HepG2 (cell line): ENCODE measurements at regions not wholly inside any gene's neighbourhood (a gene's known extent, or its start where the extent isn't known, plus 50 kb on each side); places are given as distances from the start of the nearest gene placed in this dataset.

Experiments
- ATAC-seq: fragments of 200-7000 bp; cut with Tn5 transposase; 3 replicates; pipeline ENCODE4 v1.9.1; 2020; ENCODE audit warnings: mild to moderate bottlenecking, moderate library complexity
- BruUV-seq: library from RNA; stranded (reverse); fragments of 400-500 nt; replicated peaks from 2 replicates; lab custom pipeline; 2021; lab: Mats Ljungman, UMichigan
- CTCF ChIA-PET: fragments of 300-600 bp; formaldehyde crosslinking; extraction: SDS; loops from one replicate; lab custom pipeline; 2021; ENCODE audit warnings: low total read pairs, inconsistent platforms, low intra/inter-chr PET ratio; lab: Yijun Ruan, JAX
- POLR2A ChIA-PET: fragments of 350-600 bp; sonication (Branson Sonifier 250); formaldehyde crosslinking; loops from one replicate; lab custom pipeline; 2020; ENCODE audit warnings: antibody characterized with exemption, inconsistent platforms; lab: Yijun Ruan, JAX
- DNase-seq: peaks from one replicate; pipeline ENCODE4 v3.0.0-alpha.2; 2015; ENCODE audit warnings: low spot score
- FAIRE-seq: peaks from 3 replicates; lab custom pipeline; 2011; peaks lifted over from hg19 to GRCh38; lab: Jason Lieb, UNC
- H2AFZ ChIP-seq: one replicate; pipeline ENCODE4 v1.6.1; 2011; ENCODE audit warnings: low read length, inconsistent platforms
- H3K27ac ChIP-seq: fragments of 300-600 bp; 3 replicates; pipeline ENCODE4 v1.8.0; 2011; ENCODE audit warnings: mixed run types, mild to moderate bottlenecking, mixed read lengths, low read length, inconsistent platforms; ENCODE audit not compliant: insufficient read depth; ENCODE audit errors: extremely low read length
- H3K27me3 ChIP-seq, 2 experiments: fragments of 200-600 bp in 1 of 2; 2 replicates in 1 of 2; 3 replicates in 1 of 2; pipeline versions ENCODE4 v1.6.0 to v1.8.0; 2011; ENCODE audit warnings: low read length in 2 of 2, mild to moderate bottlenecking in 2 of 2, moderate library complexity in 2 of 2, inconsistent platforms in 1 of 2; ENCODE audit not compliant: insufficient read depth in 2 of 2, control insufficient read depth in 1 of 2
- H3K36me3 ChIP-seq, 2 experiments: fragments of 200-600 bp in 1 of 2; replicated peaks in 1 of 2; 2 replicates in 1 of 2; 3 replicates in 1 of 2; pipeline versions ENCODE4 v1.5.1 to v1.8.0; 2011; ENCODE audit warnings: low read length in 2 of 2, inconsistent platforms in 1 of 2; ENCODE audit not compliant: insufficient read depth in 2 of 2, control insufficient read depth in 1 of 2
- H3K4me1 ChIP-seq: 2 replicates; pipeline ENCODE4 v1.5.1; 2012; ENCODE audit warnings: low read length, inconsistent platforms; ENCODE audit not compliant: insufficient read depth
- H3K4me2 ChIP-seq: 2 replicates; pipeline ENCODE4 v1.6.0; 2011; ENCODE audit warnings: low read depth, low read length, inconsistent platforms
- H3K4me3 ChIP-seq, 3 experiments: fragments of 200-600 bp in 1 of 3; sonication (generic), shearing (Covaris generic) in 1 of 3; replicated peaks in 1 of 3; 2 replicates each; pipeline ENCODE4 v1.5.1; 2011 to 2016; ENCODE audit warnings: low read length in 3 of 3, inconsistent platforms in 2 of 3, low read depth in 2 of 3, mild to moderate bottlenecking in 2 of 3, control low read depth in 1 of 3, mixed read lengths in 1 of 3; ENCODE audit not compliant: insufficient read depth in 1 of 3
- H3K79me2 ChIP-seq: one replicate; pipeline ENCODE4 v1.6.1; 2011; ENCODE audit warnings: low read length, inconsistent platforms; ENCODE audit not compliant: insufficient read depth
- H3K9ac ChIP-seq: 2 replicates; pipeline ENCODE4 v1.6.0; 2011; ENCODE audit warnings: mild to moderate bottlenecking, low read depth, low read length, inconsistent platforms; ENCODE audit not compliant: insufficient read depth
- H3K9me3 ChIP-seq: 2 replicates; pipeline ENCODE4 v1.5.1; 2012; ENCODE audit warnings: mild to moderate bottlenecking, low read length
- H4K20me1 ChIP-seq: 2 replicates; pipeline ENCODE4 v1.6.0; 2011; ENCODE audit warnings: inconsistent platforms, mild to moderate bottlenecking, low read length, moderate library complexity; ENCODE audit not compliant: insufficient read depth
- AGO1 ChIP-seq: fragments of 200-400 bp; formaldehyde crosslinking; IDR thresholded peaks from 2 replicates; pipeline ENCODE4 v1.6.1; 2017; ENCODE audit warnings: mild to moderate bottlenecking, low read depth, low read length, moderate library complexity; ENCODE audit not compliant: poor library complexity, severe bottlenecking
- ELF4 ChIP-seq: sonication (generic); formaldehyde crosslinking; IDR thresholded peaks from 2 replicates; pipeline ENCODE4 v1.5.0; 2020; ENCODE audit warnings: missing genetic modification reagents, mild to moderate bottlenecking, moderate library complexity, borderline replicate concordance
- ERF ChIP-seq: IDR thresholded peaks from 2 replicates; pipeline ENCODE4 v1.6.1; 2018; ENCODE audit warnings: missing biosample characterization, missing genetic modification reagents
- ETV6 ChIP-seq: sonication (generic); formaldehyde crosslinking; conservative IDR thresholded peaks from 2 replicates; pipeline ENCODE4 v1.4.0; 2020; ENCODE audit warnings: missing genetic modification reagents
- GATAD1 ChIP-seq: IDR thresholded peaks from 2 replicates; pipeline ENCODE4 v1.6.1; 2016; ENCODE audit warnings: missing genetic modification reagents, missing compliant biosample characterization
- IKZF1 ChIP-seq: fragments of 450-650 bp; IDR thresholded peaks from 2 replicates; pipeline ENCODE4 v1.7.1; 2016
- KDM3A ChIP-seq: IDR thresholded peaks from 2 replicates; pipeline ENCODE4 v1.6.1; 2018; ENCODE audit warnings: low read depth, missing compliant biosample characterization
- SIX4 ChIP-seq: sonication (generic); formaldehyde crosslinking; IDR thresholded peaks from 2 replicates; pipeline ENCODE4 v1.4.0; 2020; ENCODE audit warnings: missing genetic modification reagents
- ZNF292 ChIP-seq: sonication (generic); formaldehyde crosslinking; IDR thresholded peaks from 2 replicates; pipeline ENCODE4 v1.8.1; 2022; ENCODE audit warnings: mild to moderate bottlenecking, low read depth, missing genetic modification reagents, borderline replicate concordance
- ZNF703 ChIP-seq: sonication (generic); formaldehyde crosslinking; IDR thresholded peaks from 2 replicates; pipeline ENCODE4 v1.5.1; 2020; ENCODE audit warnings: missing genetic modification reagents, mild to moderate bottlenecking, moderate library complexity, borderline replicate concordance
- WGBS: methylation state at CpG from one replicate; pipeline ENCODE4 v1.1.6; 2017; ENCODE audit warnings: low lambda C conversion rate; 5-methylcytosine and 5-hydroxymethylcytosine counted together
- in situ Hi-C: cut with HindIII; loops from 2 replicates; pipeline ENCODE4 v1.10.0; 2017; ENCODE audit warnings: low pct_unique_long_range_greater_than_20kb; ENCODE audit not compliant: extremely low pct_ligation_motif_present
- intact Hi-C: fragments of 100-400 bp; cut with micrococcal nuclease; formaldehyde crosslinking; loops from one replicate; pipeline ENCODE4 v1.10.0; 2022; ENCODE audit not compliant: unreplicated experiment
- TF ChIP-seq, protein P1 (sequence below), 2 experiments: IDR thresholded peaks; 2 replicates each; pipeline ENCODE4 v1.6.1; 2011 to 2012; ENCODE audit warnings: low read length in 2 of 2, borderline replicate concordance in 1 of 2, low read depth in 1 of 2, mild to moderate bottlenecking in 1 of 2, moderate library complexity in 1 of 2
- TF ChIP-seq, protein P2 (sequence below): sonication (generic); formaldehyde crosslinking; IDR thresholded peaks from 2 replicates; pipeline ENCODE4 v1.5.0; 2020; ENCODE audit warnings: missing genetic modification reagents
- TF ChIP-seq, protein P3 (sequence below): sonication (generic); formaldehyde crosslinking; IDR thresholded peaks from 2 replicates; pipeline ENCODE4 v1.5.0; 2020; ENCODE audit warnings: mild to moderate bottlenecking, low read depth, missing genetic modification reagents, borderline replicate concordance

DNA sequence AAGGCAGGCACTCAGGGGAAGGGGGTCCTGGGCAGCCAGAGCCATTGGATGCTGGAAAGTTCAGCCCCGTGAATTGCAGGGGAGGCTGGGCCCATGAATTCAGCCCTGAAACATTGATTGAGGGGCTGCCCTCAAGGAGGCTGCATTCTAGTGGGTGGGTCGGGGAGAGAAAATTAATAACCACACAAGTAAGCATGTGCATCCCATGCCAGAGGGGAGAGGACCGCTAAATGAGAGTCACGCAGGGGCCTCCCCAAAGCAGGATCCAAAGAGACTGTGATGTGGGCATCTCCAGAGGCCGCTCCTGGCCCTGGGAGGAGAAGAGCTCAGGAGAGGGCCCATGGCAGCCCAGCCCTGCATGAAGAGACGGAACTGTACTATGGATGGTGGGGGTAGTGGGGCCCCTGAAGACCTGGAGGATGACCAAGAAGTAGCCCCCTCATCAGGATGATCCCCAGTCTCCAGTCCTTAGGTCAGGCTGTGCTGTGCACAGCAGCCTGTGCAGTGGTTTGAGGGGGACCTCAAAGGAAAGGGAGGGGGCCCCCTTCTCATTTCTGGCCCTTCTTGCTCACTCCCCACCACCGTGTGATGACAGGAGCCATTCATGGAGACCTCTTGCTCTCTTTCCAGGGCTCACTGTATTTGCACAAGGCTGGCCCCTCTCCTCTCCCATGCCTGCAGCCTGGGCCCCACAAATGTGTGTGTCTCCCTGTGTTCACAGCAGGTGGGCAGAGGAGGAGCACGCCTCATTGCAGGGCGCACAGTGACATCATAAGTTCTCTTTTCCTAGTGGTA, 233.6 kb upstream of the IRX1 start (continued):
- TF ChIP-seq, protein P1, sequence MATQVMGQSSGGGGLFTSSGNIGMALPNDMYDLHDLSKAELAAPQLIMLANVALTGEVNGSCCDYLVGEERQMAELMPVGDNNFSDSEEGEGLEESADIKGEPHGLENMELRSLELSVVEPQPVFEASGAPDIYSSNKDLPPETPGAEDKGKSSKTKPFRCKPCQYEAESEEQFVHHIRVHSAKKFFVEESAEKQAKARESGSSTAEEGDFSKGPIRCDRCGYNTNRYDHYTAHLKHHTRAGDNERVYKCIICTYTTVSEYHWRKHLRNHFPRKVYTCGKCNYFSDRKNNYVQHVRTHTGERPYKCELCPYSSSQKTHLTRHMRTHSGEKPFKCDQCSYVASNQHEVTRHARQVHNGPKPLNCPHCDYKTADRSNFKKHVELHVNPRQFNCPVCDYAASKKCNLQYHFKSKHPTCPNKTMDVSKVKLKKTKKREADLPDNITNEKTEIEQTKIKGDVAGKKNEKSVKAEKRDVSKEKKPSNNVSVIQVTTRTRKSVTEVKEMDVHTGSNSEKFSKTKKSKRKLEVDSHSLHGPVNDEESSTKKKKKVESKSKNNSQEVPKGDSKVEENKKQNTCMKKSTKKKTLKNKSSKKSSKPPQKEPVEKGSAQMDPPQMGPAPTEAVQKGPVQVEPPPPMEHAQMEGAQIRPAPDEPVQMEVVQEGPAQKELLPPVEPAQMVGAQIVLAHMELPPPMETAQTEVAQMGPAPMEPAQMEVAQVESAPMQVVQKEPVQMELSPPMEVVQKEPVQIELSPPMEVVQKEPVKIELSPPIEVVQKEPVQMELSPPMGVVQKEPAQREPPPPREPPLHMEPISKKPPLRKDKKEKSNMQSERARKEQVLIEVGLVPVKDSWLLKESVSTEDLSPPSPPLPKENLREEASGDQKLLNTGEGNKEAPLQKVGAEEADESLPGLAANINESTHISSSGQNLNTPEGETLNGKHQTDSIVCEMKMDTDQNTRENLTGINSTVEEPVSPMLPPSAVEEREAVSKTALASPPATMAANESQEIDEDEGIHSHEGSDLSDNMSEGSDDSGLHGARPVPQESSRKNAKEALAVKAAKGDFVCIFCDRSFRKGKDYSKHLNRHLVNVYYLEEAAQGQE (IDR thresholded peaks at IDR 0.05; ENCODE audit: borderline replicate concordance in 1 of 2, low read depth in 1 of 2, low read length in 2 of 2): no peak
- TF ChIP-seq, protein P2, sequence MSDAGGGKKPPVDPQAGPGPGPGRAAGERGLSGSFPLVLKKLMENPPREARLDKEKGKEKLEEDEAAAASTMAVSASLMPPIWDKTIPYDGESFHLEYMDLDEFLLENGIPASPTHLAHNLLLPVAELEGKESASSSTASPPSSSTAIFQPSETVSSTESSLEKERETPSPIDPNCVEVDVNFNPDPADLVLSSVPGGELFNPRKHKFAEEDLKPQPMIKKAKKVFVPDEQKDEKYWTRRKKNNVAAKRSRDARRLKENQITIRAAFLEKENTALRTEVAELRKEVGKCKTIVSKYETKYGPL: no peak
- TF ChIP-seq, protein P3, sequence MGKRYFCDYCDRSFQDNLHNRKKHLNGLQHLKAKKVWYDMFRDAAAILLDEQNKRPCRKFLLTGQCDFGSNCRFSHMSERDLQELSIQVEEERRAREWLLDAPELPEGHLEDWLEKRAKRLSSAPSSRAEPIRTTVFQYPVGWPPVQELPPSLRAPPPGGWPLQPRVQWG (CRISPR knock-in tag): no peak
- TF ChIP-seq ELF4 (CRISPR knock-in tag): no peak
- no peak for TF ChIP-seq SIX4
- TF ChIP-seq ZNF703 (CRISPR knock-in tag): no peak
- TF ChIP-seq KDM3A (CRISPR knock-in tag): no peak

DNA sequence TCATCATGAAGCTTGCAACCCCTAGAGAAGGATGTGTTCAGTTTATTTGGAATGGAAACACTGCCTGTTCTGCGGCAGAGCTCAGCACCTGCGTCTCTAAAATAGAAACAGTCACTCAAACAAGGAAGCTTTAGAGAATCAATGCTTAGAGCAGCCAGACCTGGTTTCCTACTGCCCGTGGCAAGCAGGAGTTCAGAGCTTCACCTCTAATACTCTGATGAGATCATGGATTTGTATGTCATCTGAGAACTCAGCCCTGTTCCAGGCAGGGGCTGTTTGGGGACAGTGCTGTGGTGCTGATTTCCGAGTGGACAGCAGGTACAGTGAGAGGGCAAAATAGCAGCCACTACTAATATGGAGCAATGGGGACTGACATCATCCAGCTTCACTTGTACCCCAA, 236.0 kb upstream of the IRX1 start:
- no peak overlapping the region for H3K27ac ChIP-seq
- intact Hi-C loops (no loop called here), in situ Hi-C loops (no loop called here)
- H3K27me3 ChIP-seq: peaks cover 0 to 4% of the 10 kb centered on the region in 2 experiments; a peak in 1 of 5 replicates
- H4K20me1 ChIP-seq: no peaks in the 10 kb centered on the region
- no peak overlapping the region for H3K4me3 ChIP-seq
- H3K9ac ChIP-seq: no peak overlapping the region
- DNase-seq (no peak), ATAC-seq (no peak), FAIRE-seq (no peak)
- POLR2A ChIA-PET: no interaction called here
- H3K4me1 ChIP-seq: no peaks in the 10 kb centered on the region
- CTCF ChIA-PET: no interaction called here
- no peaks in the 10 kb centered on the region for H3K79me2 ChIP-seq
- no peaks in the 10 kb centered on the region for H3K36me3 ChIP-seq
- 21% methylated on average over 4 of the region's 4 CpGs for WGBS
- BruUV-seq: no TSS peak
- no peak overlapping the region for H3K4me2 ChIP-seq
- H2AFZ ChIP-seq: no peak overlapping the region
- H3K9me3 ChIP-seq: no peaks in the 10 kb centered on the region
- no peak for TF ChIP-seq GATAD1 (CRISPR knock-in tag)
- TF ChIP-seq ETV6 (CRISPR knock-in tag): no peak
- TF ChIP-seq AGO1: no peak
- TF ChIP-seq ERF (CRISPR knock-in tag): no peak
- no peak for TF ChIP-seq IKZF1
- TF ChIP-seq ZNF292: no peak
